Osteoblast (primary cell): ENCODE measurements at regions not wholly inside any gene's neighbourhood (a gene's known extent, or its start where the extent isn't known, plus 50 kb on each side); places are given as distances from the start of the nearest gene placed in this dataset.

Experiments
- DNase-seq: peaks from one replicate; pipeline ENCODE4 v3.0.0; 2011; ENCODE audit warnings: low spot score, mixed read lengths; ENCODE audit not compliant: insufficient read length; ENCODE audit errors: missing footprints
- H2AFZ ChIP-seq: 2 replicates; pipeline ENCODE4 v1.6.0; 2011; ENCODE audit warnings: mild to moderate bottlenecking, low read length
- H3K27ac ChIP-seq: 2 replicates; pipeline ENCODE4 v1.5.1; 2011; ENCODE audit warnings: mild to moderate bottlenecking, low read depth, low read length, moderate library complexity
- H3K27me3 ChIP-seq: 2 replicates; pipeline ENCODE4 v1.6.0; 2012; ENCODE audit warnings: mild to moderate bottlenecking, control low read depth, inconsistent platforms, low read length, moderate library complexity; ENCODE audit not compliant: insufficient read depth
- H3K36me3 ChIP-seq: 2 replicates; pipeline ENCODE4 v1.5.1; 2011; ENCODE audit warnings: mild to moderate bottlenecking, low read length, control low read depth, moderate library complexity; ENCODE audit not compliant: insufficient read depth
- H3K4me1 ChIP-seq: 2 replicates; pipeline ENCODE4 v1.5.1; 2011; ENCODE audit warnings: mild to moderate bottlenecking, low read length, control low read depth, moderate library complexity; ENCODE audit not compliant: insufficient read depth
- H3K4me2 ChIP-seq: 2 replicates; pipeline ENCODE4 v1.6.0; 2011; ENCODE audit warnings: mild to moderate bottlenecking, low read length; ENCODE audit not compliant: insufficient read depth
- H3K4me3 ChIP-seq: fragments of 200-600 bp; sonication (generic); 3 replicates; pipeline ENCODE4 v1.5.1; 2012; ENCODE audit warnings: mild to moderate bottlenecking, low read length, inconsistent platforms; ENCODE audit not compliant: insufficient read depth
- H3K79me2 ChIP-seq: 2 replicates; pipeline ENCODE4 v1.6.0; 2012; ENCODE audit warnings: mild to moderate bottlenecking, low read length, control low read depth, inconsistent platforms; ENCODE audit not compliant: insufficient read depth
- H3K9me3 ChIP-seq: 2 replicates; pipeline ENCODE4 v1.5.1; 2011; ENCODE audit warnings: low read depth, low read length, control low read depth
- H4K20me1 ChIP-seq: 2 replicates; pipeline ENCODE4 v1.6.0; 2012; ENCODE audit warnings: mild to moderate bottlenecking, low read length, control low read depth; ENCODE audit not compliant: insufficient read depth
- CTCF ChIP-seq: IDR thresholded peaks from 2 replicates; pipeline ENCODE4 v1.5.1; 2011; ENCODE audit warnings: mild to moderate bottlenecking, low read depth, low read length, moderate library complexity; ENCODE audit errors: extremely low read depth

DNA sequence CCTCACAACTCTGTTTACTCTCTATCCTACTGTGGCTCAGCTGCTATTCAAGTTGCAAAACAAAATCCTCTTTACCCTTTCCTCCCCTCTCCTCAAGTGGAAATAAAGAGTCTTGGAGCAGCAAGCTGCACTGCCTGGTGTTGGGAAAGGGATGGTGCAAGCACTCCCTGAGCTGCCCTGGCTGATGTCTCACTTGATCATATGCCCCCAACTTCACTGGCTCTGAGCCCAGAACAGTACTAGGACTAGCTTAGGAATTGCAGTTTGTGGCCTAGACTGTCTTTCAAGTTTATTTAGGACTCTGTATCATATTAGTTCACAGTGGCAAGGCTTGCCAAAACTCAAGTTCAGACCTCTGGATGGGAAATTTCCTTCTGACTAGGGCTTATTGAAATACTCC is 1683.8 kb upstream of the SEL1L start:
- no peaks in the 10 kb centered on the region for H3K36me3 ChIP-seq
- no peak for DNase-seq

DNA sequence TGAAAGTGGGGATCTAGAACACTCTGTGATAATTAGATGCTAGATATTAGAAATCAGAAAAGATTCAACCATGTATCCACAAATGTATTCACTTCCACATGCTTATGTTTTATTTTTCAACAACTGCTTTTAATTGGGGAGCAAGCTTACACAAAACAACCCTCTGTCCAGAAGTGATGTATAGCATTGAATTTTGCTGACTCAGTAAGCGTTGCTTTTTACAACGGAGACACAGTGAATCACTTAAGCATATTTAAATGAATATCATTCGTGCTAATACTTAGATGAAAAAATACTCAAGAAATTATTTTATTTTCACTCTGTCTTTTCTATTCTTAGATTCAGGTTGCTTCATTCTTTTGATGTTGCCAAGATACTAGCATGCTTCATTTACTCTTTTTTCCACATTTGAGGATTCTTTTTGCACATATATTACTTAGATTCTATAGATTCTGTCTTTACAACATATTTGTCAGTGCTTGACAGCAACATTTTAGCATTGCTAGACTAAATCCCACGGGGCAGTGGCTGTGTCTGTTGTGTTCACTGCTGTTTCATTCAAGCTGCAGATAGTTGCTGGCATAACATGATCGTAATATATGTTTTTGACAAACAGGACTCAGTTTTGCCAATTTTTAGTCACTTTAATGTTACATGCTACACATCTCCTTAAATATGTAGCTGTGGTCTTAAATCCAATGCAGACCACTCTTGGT is 1714.4 kb upstream of the SEL1L start:
- DNase-seq, result no peak
- no peak overlapping the region for H3K27ac ChIP-seq
- H3K36me3 ChIP-seq, result no peaks in the 10 kb centered on the region
- no peaks in the 10 kb centered on the region for H3K27me3 ChIP-seq
- H2AFZ ChIP-seq, result no peak overlapping the region
- no peak overlapping the region for H3K4me3 ChIP-seq
- H3K9me3 ChIP-seq, result peaks cover 2% of the 10 kb centered on the region
- H4K20me1 ChIP-seq, result no peaks in the 10 kb centered on the region
- TF ChIP-seq CTCF, result no peak
- no peaks in the 10 kb centered on the region for H3K4me1 ChIP-seq
- no peaks in the 10 kb centered on the region for H3K79me2 ChIP-seq
- H3K4me2 ChIP-seq, result no peak overlapping the region

More for the DNA sequence above, 1683.8 kb upstream of the SEL1L start:
- Histone ChIP-seq H3K4me2 (no peak overlapping the region), H3K4me1 (no peaks in the 10 kb centered on the region), H3K79me2 (no peaks in the 10 kb centered on the region), H3K27ac (no peak overlapping the region), H3K9me3 (no peaks in the 10 kb centered on the region), H3K27me3 (no peaks in the 10 kb centered on the region), H4K20me1 (no peaks in the 10 kb centered on the region), H2AFZ (no peak overlapping the region), H3K4me3 (no peak overlapping the region)
- TF ChIP-seq CTCF, result no peak

GRCh38 chr14:83251402-83251801 is 1717.7 kb upstream of the SEL1L start:
- Histone ChIP-seq H3K27ac (no peak overlapping the region), H3K27me3 (no peaks in the 10 kb centered on the region), H2AFZ (no peak overlapping the region), H3K9me3 (peaks cover 2% of the 10 kb centered on the region), H3K36me3 (no peaks in the 10 kb centered on the region), H3K4me1 (no peaks in the 10 kb centered on the region), H3K4me3 (no peak overlapping the region), H3K4me2 (no peak overlapping the region), H4K20me1 (no peaks in the 10 kb centered on the region), H3K79me2 (no peaks in the 10 kb centered on the region)
- TF ChIP-seq CTCF, result no peak
- no peak for DNase-seq

DNA sequence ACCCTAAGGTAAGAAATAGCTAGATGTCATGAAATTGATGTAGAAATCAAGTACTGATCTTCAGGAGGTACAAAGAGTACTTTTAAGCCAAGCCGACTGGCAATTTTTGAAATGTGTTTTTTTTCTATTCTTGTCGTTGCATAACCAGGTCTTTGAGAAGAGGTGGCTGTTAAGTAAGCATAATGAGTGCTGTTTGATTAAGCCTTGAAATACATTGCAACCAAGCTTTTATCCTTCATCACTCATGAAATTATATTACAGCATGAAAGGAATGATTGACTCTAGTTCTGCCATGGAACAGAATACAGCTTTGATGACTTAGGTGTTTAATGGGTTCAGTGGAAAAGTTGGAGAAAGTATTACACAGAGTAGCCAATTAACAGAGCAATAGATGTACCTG is 1720.2 kb upstream of the SEL1L start:
- H2AFZ ChIP-seq, result no peak overlapping the region
- H3K79me2 ChIP-seq, result no peaks in the 10 kb centered on the region
- no peak overlapping the region for H3K4me3 ChIP-seq
- no peaks in the 10 kb centered on the region for H3K27me3 ChIP-seq
- H3K4me2 ChIP-seq, result no peak overlapping the region
- no peak for DNase-seq
- no peaks in the 10 kb centered on the region for H4K20me1 ChIP-seq
- no peak for TF ChIP-seq CTCF
- no peak overlapping the region for H3K27ac ChIP-seq
- H3K36me3 ChIP-seq, result no peaks in the 10 kb centered on the region
- H3K9me3 ChIP-seq, result peaks cover 2% of the 10 kb centered on the region
- no peaks in the 10 kb centered on the region for H3K4me1 ChIP-seq
